ENCODE measurements at regions not wholly inside any gene's neighbourhood (a gene's known extent, or its start where the extent isn't known, plus 50 kb on each side); places are given as distances from the start of the nearest gene placed in this dataset.

- TF ChIP-seq CTCF (IDR thresholded peaks at IDR 0.05; ENCODE audit: insufficient read depth, low read depth, low read length, missing control alignments) = no peak
- DNase-seq (ENCODE audit: low read depth) = no peak
Observed at GRCh38 chr15:62942428-62942827, 100.1 kb upstream of the TPM1 start.

DNA sequence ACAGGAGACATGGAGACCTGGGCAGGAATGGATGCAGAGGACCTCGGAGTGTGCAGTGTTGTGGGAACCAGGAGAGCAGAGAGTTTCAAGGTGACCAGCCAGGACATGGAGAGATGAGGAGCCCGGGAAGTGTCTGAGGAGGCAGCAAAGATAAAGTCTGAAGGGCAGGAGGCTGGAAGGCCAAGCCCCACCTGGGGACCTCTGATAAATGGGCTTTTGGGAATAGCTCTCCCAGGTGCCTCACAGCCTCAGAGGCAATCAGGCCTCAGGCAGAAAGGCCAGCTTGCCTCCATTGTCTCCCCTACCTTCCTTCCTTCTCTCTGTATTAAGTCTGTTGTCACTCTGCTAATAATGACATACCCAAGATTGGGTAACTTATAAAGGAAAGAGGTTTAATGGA, 97.5 kb upstream of the TPM1 start:
- DNase-seq (ENCODE audit: low read depth) = no peak
- no peak for TF ChIP-seq CTCF (IDR thresholded peaks at IDR 0.05; ENCODE audit: insufficient read depth, low read depth, low read length, missing control alignments)
- no peak overlapping the region for H3K4me3 ChIP-seq (ENCODE audit: low read depth, low read length)

More at GRCh38 chr15:62942428-62942827, 100.1 kb upstream of the TPM1 start:
- H3K4me3 ChIP-seq (ENCODE audit: low read depth, low read length) = no peak overlapping the region

GRCh38 chr15:62945760-62946159, 96.8 kb upstream of the TPM1 start:
- no peak for DNase-seq (ENCODE audit: low read depth)
- H3K4me3 ChIP-seq (ENCODE audit: low read depth, low read length) = no peak overlapping the region
- TF ChIP-seq CTCF (IDR thresholded peaks at IDR 0.05; ENCODE audit: insufficient read depth, low read depth, low read length, missing control alignments) = no peak

- H3K4me3 ChIP-seq (ENCODE audit: low read depth, low read length) = no peak overlapping the region
- TF ChIP-seq CTCF (IDR thresholded peaks at IDR 0.05; ENCODE audit: insufficient read depth, low read depth, low read length, missing control alignments) = no peak
- DNase-seq (ENCODE audit: low read depth) = no peak
Observed at GRCh38 chr15:62946940-62947339, 95.6 kb upstream of the TPM1 start.

GRCh38 chr15:62950462-62950931, 92.0 kb upstream of the TPM1 start:
- no peak for TF ChIP-seq CTCF (IDR thresholded peaks at IDR 0.05; ENCODE audit: insufficient read depth, low read depth, low read length, missing control alignments)
- DNase-seq (ENCODE audit: low read depth) = no peak
- H3K4me3 ChIP-seq (ENCODE audit: low read depth, low read length) = no peak overlapping the region

DNA sequence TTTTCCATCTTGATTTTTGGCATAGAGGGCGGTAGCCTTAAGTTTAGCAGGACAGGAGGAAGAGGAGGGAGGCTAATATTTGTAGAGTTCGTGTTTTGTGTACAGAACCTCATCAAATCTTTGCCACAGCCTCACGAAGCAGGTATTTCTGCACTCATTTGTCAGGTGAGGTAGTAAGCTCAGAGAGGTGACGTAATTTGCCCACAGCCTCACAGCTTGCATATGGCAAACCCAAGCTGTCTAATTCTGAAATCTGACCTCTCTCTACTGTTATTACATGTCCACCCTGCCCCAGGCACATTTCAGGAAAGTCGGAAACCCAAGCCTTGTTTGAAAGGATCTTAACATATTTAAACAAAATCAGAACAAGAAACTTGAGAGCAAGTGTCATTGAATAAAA, 91.1 kb upstream of the TPM1 start:
- no peak for TF ChIP-seq CTCF (IDR thresholded peaks at IDR 0.05; ENCODE audit: insufficient read depth, low read depth, low read length, missing control alignments)
- DNase-seq (ENCODE audit: low read depth) = no peak
- H3K4me3 ChIP-seq (ENCODE audit: low read depth, low read length) = no peak overlapping the region

DNA sequence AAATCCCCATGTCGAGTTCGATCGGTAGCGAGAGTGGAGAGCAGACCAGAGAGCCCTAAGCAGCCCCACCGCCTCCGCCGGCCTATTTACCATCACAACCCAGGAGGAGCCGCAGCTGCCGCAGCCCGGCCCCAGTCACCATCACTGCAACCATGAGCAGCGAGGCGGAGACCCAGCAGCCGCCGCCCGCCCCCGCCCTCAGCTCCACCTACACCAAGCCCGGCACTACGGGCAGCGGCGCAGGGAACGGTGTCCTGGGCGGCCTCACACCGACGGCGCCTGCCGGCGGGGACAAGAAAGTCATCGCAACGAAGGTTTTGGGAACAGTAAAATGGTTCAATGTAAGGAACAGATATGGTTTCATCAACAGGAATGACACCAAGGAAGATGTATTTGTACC, 89.5 kb upstream of the TPM1 start:
- no peak overlapping the region for H3K4me3 ChIP-seq (ENCODE audit: low read depth, low read length)
- DNase-seq (ENCODE audit: low read depth) = no peak
- no peak for TF ChIP-seq CTCF (IDR thresholded peaks at IDR 0.05; ENCODE audit: insufficient read depth, low read depth, low read length, missing control alignments)
